ENCODE measurements at regions not wholly inside any gene's neighbourhood (a gene's known extent, or its start where the extent isn't known, plus 50 kb on each side); places are given as distances from the start of the nearest gene placed in this dataset.

GRCh38 chr5:27963050-27963783 lies 924.8 kb upstream of the CDH9 start:
- H3K4me3 ChIP-seq (ENCODE audit: low read depth, low read length), result no peak overlapping the region
- peak; percentile 39; the same call in 1 of the 2 replicates for TF ChIP-seq MAX (IDR thresholded peaks at IDR 0.05; ENCODE audit: low read depth, low read length)
- no peak for TF ChIP-seq CTCF (IDR thresholded peaks at IDR 0.05; ENCODE audit: low read depth, low read length)
- TF ChIP-seq POLR2A (IDR thresholded peaks at IDR 0.05; ENCODE audit: extremely low read depth, insufficient read length), result no peak
- TF ChIP-seq MYC (IDR thresholded peaks at IDR 0.05; ENCODE audit: low read depth, low read length), result 0 out of 2 replicates have a peak, but pooled peaks have one; percentile 21
- DNase-seq (ENCODE audit: low read depth), result peak; percentile 9

- H3K4me3 ChIP-seq (ENCODE audit: low read depth, low read length), result no peak overlapping the region
- DNase-seq (ENCODE audit: low read depth), result peak; percentile 37
- no peak for TF ChIP-seq MAX (IDR thresholded peaks at IDR 0.05; ENCODE audit: low read depth, low read length)
- no peak for TF ChIP-seq POLR2A (IDR thresholded peaks at IDR 0.05; ENCODE audit: extremely low read depth, insufficient read length)
- no peak for TF ChIP-seq CTCF (IDR thresholded peaks at IDR 0.05; ENCODE audit: low read depth, low read length)
- no peak for TF ChIP-seq MYC (IDR thresholded peaks at IDR 0.05; ENCODE audit: low read depth, low read length)
Observed at GRCh38 chr5:27962198-27962597, 923.8 kb upstream of the CDH9 start.

- no peak for DNase-seq (ENCODE audit: low read depth)
- TF ChIP-seq MAX (IDR thresholded peaks at IDR 0.05; ENCODE audit: low read depth, low read length) (no peak), MYC (IDR thresholded peaks at IDR 0.05; ENCODE audit: low read depth, low read length) (no peak), POLR2A (IDR thresholded peaks at IDR 0.05; ENCODE audit: extremely low read depth, insufficient read length) (no peak), CTCF (IDR thresholded peaks at IDR 0.05; ENCODE audit: low read depth, low read length) (no peak)
- no peak overlapping the region for H3K4me3 ChIP-seq (ENCODE audit: low read depth, low read length)
Observed at GRCh38 chr5:27947088-27947487, 908.7 kb upstream of the CDH9 start.

- DNase-seq (ENCODE audit: low read depth), result no peak
- no peak overlapping the region for H3K4me3 ChIP-seq (ENCODE audit: low read depth, low read length)
- TF ChIP-seq POLR2A (IDR thresholded peaks at IDR 0.05; ENCODE audit: extremely low read depth, insufficient read length) (no peak), MYC (IDR thresholded peaks at IDR 0.05; ENCODE audit: low read depth, low read length) (no peak), MAX (IDR thresholded peaks at IDR 0.05; ENCODE audit: low read depth, low read length) (no peak), CTCF (IDR thresholded peaks at IDR 0.05; ENCODE audit: low read depth, low read length) (no peak)
Observed at GRCh38 chr5:27944471-27944870, 906.1 kb upstream of the CDH9 start.

GRCh38 chr5:27938989-27939388 lies 900.6 kb upstream of the CDH9 start:
- no peak overlapping the region for H3K4me3 ChIP-seq (ENCODE audit: low read depth, low read length)
- DNase-seq (ENCODE audit: low read depth), result no peak
- TF ChIP-seq MYC (IDR thresholded peaks at IDR 0.05; ENCODE audit: low read depth, low read length) (no peak), CTCF (IDR thresholded peaks at IDR 0.05; ENCODE audit: low read depth, low read length) (no peak), POLR2A (IDR thresholded peaks at IDR 0.05; ENCODE audit: extremely low read depth, insufficient read length) (no peak), MAX (IDR thresholded peaks at IDR 0.05; ENCODE audit: low read depth, low read length) (no peak)
